NCI-H1436 treated with DMSO at 0.1 percent for 48 hours (cell line): ENCODE measurements at regions not wholly inside any gene's neighbourhood (a gene's known extent, or its start where the extent isn't known, plus 50 kb on each side); places are given as distances from the start of the nearest gene placed in this dataset.

Source experiments
- DNase-seq: peaks from one replicate; lab custom pipeline; 2025; lab: John Stamatoyannopoulos, UW

- DNase-seq = no peak
Measured at GRCh38 chr11:33646629-33647028, 54.0 kb downstream of the C11orf91 start.

DNA sequence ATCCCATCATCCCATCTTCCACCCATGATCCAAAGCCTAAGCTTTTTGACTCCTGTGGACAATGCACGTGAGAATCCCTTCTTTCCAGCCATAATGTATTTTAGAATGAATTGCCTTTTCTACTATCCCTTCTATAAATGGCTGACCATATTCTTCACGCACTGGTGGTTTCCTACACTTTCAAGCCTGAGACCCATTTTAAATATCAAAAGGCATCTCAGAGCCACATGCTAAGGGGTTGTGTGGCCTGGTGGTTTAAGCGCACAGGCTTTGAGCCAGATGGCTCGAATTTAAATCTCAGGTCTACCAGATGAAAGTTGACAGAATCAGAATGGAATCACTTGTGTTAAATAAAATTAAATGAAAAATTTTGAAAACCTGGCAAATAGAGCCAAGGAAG is 54.5 kb downstream of the C11orf91 start:
- no peak for DNase-seq

- no peak for DNase-seq
Measured at GRCh38 chr11:33645686-33646085, 54.9 kb downstream of the C11orf91 start.

DNA sequence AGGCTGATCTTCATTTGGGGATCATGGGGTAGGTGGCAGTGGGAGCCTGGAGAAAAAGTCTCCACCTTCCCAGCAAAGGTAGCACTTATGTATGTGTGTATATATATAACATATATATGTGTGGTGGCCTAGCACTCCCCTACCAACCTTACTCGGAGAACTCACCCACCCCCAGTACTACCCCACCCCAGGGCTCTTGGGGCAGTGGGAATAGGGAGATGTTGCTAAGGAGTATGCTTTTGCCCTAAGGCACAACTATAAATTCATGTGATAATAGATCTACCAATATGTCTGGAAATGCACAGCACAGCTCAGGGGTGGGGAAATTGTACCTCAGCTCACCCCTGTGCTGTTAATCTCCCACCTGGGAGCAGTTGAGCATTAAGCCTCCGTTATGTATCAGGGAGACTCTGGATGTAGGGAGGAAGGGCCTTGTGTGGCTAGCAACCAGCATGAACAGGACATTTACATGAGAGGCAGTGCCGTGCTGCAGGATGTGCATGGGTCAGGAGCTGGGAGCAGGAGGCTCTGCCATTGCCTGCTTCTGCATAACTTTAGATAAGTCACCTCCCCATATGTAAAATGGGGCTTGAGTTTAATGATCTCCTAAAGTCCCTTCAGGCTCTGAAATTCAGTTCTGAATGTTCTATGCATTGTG is 57.3 kb downstream of the C11orf91 start:
- DNase-seq = no peak

- no peak for DNase-seq
Measured at GRCh38 chr11:33642461-33643166, 58.0 kb downstream of the C11orf91 start.

DNA sequence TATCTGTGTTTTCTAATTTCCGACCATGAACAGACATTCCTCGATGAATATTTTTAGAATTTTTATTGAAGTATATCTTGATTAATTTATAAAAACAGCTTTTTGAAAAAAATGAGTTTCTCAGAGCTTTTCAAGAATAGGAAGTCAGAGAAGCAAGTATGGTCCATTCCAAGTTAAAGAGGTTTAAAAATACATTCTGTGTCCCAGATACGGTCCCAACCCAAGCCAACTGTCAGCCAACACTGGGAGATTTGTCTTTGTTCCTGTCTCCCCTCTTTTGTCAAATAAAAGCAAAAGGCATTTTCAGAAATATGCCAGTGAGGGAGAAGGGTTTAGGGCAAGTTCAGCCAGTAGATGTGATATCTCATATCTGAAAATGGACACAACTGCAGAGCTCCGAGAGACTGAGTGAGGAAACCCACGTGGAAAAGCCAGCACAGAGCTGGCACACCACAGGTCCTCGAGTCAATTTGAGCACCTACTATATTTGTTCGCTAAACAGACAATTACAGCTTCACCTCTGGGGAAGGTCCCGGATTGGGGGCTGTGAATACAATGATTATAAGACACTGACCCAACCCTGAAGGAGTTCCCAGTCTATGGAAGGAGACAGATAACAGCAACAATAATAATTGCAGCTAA is 59.8 kb downstream of the C11orf91 start:
- DNase-seq = no peak

DNA sequence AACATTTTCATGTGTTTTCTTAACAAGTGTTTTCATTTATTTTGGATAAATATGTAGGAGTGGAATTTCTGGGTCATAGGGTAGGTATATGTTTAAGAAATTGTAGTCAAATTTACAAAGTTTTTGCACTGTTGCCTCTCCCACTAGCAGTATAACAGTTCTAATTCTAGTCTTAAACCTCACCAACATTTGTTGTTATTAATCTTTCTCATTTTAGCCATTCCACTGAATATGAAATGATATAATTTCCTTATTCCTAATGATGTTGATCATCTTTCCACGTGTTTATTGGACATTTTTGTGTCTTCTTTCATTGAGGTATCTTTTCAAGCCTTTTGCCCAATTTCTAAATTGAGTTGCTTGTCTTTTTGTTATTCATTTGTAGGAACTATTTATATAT is 62.0 kb downstream of the C11orf91 start:
- DNase-seq = no peak

DNA sequence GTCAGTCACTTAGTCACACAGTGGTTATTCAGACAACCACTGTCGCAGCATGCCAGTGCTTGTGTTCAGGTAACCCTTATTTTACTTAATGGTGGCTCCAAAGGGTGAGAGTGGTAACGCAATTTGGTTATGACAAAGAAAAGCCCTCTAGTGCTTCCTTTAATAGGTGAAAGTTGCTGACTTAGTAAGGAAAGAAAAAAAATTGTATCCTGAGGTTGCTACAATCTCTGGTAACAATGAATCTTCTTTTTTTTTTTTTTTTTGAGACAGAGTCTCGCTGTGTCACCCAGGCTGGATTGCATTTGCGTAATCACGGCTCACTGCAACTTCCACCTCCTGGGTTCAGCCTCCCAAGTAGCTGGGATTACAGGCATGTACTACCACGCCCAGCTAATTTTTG is 64.5 kb downstream of the C11orf91 start:
- no peak for DNase-seq

GRCh38 chr11:33635161-33635560 is 65.5 kb downstream of the C11orf91 start:
- DNase-seq = no peak

DNA sequence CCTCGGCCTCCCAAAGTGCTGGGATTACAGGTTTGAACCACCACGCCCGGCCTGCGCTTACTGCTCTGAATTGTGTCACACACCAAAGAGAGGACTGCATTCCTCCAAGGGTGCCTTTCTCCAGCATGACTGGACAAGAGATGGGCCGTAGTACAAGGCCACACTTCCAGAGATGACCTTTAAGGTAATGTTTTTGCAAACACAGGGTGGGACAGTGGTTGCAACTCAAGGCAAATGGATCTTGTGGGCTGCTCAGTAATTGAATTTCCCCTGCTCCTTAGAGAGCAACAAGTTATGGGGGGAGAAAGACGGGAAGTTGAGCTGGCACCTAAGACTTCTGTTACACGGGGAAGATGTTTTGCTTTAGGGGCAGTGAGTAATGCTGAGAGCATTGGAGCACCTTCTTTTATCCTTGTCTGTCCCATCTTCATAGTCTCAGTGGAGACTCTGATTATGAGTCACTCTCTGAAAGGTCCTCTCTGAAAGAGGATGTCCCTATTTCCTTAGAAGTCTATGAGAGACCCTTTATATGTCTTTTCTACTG is 66.3 kb downstream of the C11orf91 start:
- DNase-seq = no peak

- DNase-seq = peak; percentile 34
Measured at GRCh38 chr11:33633251-33634003, 67.2 kb downstream of the C11orf91 start.

DNA sequence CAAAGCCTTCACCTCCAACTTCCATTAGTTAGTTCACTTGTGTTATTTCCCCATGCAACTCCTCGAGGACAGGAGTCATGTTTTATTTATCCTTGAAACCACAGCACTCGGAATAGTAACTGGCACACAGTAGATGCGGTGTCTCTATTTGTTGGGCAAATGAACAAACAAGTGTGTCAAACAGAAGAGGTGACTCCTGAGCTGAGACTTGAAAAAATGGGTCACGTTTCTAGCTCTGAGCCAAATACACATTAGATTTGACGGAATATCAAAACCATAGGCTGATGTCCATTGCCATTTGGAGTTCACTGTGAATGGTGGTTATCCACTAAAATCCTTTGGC is 68.9 kb downstream of the C11orf91 start:
- DNase-seq = no peak

- no peak for DNase-seq
Measured at GRCh38 chr11:33630936-33631748, 69.5 kb downstream of the C11orf91 start.

DNA sequence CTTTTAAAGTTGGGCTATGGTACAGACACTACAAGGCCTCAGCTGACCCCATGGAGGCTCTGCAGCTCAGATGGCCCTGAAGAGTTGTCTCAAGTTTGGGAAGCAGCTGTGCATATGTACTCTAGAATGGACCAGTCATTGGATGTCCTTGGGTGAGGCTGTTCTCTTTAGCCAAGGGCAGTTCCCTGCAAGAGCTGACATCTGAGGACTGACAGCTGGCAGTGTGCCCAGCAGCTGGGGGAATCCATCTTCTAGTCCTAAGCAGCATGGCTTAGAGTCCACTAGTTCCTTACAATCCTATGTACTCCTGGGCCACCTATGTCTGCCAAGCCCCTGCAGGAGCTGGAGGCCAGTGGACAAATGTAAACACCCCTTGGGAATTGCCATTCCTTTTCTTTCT is 76.5 kb downstream of the C11orf91 start:
- DNase-seq = no peak

GRCh38 chr11:33622806-33623205 is 77.8 kb downstream of the C11orf91 start:
- no peak for DNase-seq

DNA sequence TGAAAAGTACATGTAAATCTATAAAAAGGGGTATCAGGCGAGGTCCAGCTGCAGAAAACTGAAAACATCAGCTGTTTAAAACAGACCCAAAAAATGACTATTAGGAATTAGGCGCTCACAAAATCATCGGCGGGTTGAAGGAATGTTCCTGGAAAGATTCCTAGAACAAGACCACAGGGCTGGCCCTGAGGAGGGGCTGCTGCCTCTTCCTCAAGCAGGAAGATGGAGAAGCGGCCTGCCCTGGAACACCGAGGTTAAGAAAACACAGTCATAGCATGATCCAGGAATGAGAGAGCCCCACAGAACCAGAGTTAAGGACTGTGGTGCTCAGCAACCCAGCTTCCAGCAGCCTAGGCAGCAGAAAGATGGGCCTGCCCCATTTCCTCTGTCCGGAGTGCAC is 78.4 kb downstream of the C11orf91 start:
- DNase-seq = no peak

DNA sequence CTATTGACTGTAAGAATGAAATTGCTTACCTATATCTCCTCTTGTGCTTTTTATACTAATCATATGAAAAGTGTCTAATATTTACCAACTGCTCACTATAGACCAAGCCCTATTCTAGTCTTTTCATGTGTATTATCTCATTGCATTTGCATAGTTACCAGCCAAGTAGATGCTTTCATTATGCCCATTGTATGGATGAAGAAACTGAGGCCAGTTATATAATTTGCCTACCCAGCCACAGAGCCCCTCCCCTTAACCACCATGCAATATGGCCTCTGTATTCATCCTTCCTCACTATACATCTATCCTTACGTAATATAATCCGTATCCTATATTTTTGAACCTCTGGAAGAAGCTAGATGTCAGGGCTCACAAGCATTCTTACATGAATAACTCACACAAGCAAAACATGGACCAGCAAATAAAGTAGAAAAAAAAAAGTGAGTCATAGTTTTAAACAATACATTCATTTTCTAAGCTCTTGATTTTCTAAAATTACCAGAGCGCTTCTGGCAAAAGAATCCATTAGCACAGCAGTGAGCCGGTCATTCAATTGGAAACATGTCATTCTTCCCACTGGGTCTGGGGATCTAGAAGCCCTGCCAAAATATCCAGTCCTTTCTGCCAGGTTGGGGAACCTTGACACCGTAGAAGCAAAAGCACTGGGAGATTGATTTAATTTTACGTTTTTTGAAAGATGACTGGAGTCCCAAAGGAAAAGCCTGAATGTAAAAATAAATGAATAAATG is 80.0 kb downstream of the C11orf91 start:
- no peak for DNase-seq

GRCh38 chr11:33618956-33619355 is 81.7 kb downstream of the C11orf91 start:
- no peak for DNase-seq

DNA sequence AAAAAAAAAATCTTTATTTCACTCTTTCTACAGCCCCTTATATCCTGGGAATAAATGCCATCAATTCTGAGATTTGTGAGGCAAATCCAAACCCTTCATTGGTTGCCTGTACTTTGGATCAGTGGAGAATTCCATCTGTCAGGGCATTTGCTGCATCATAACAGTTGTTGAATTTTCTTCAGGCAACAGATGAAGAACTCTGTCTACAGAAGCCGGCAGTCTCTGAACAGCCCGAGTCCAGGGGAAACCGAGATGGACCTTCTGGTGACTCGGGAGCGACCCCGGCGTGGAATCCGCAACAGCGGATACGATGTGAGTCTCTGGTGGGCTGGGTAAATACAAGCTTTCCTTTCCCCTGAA is 82.3 kb downstream of the C11orf91 start:
- DNase-seq = no peak

- no peak for DNase-seq
Measured at GRCh38 chr11:33617672-33618350, 82.8 kb downstream of the C11orf91 start.
